K562 (cell line): ENCODE measurements at regions not wholly inside any gene's neighbourhood (a gene's known extent, or its start where the extent isn't known, plus 50 kb on each side); places are given as distances from the start of the nearest gene placed in this dataset.
A peak's percentile ranks its signal among the peaks of the same experiment; 100 is the strongest.

Source experiments
- PBX2 ChIP-seq, 2 experiments: IDR thresholded peaks in 1 of 2; conservative IDR thresholded peaks in 1 of 2; 2 replicates each; pipeline ENCODE4 v1.6.1; 2016; ENCODE audit warnings: low read depth in 2 of 2, mild to moderate bottlenecking in 1 of 2, missing compliant biosample characterization in 1 of 2, missing genetic modification characterization in 1 of 2, moderate library complexity in 1 of 2
- POLR2A ChIP-seq: fragments of 450-650 bp; conservative IDR thresholded peaks from 2 replicates; pipeline ENCODE4 v1.6.1; 2016
- ZNF12 ChIP-seq: sonication (generic); formaldehyde crosslinking; IDR thresholded peaks from 2 replicates; pipeline ENCODE4 v1.4.0; 2020; ENCODE audit warnings: mild to moderate bottlenecking, missing genetic modification reagents
- ZNF217 ChIP-seq: sonication (generic); formaldehyde crosslinking; IDR thresholded peaks from 2 replicates; pipeline ENCODE4 v1.8.0; 2022; ENCODE audit warnings: mild to moderate bottlenecking, missing genetic modification reagents
- ZNF407 ChIP-seq: fragments of 450-650 bp; IDR thresholded peaks from 2 replicates; pipeline ENCODE4 v1.6.1; 2016; ENCODE audit warnings: low read depth

- no peak for TF ChIP-seq ZNF407
- TF ChIP-seq ZNF12 (CRISPR knock-in tag) = peak; percentile 90
- TF ChIP-seq ZNF217 = no peak
- TF ChIP-seq PBX2 (CRISPR knock-in tag; IDR thresholded peaks at IDR 0.05; ENCODE audit: low read depth) = no peak
- TF ChIP-seq PBX2 (tag; conservative IDR thresholded peaks at IDR 0.05; ENCODE audit: low read depth) = 0 out of 2 replicates have a peak, but pooled peaks have one; percentile 35
- no peak for TF ChIP-seq POLR2A
Measured at GRCh38 chr5:74519161-74519571, 121.4 kb downstream of the ENC1 start (continued).
